Astrocyte (in vitro differentiated cells and primary cell): ENCODE measurements at regions not wholly inside any gene's neighbourhood (a gene's known extent, or its start where the extent isn't known, plus 50 kb on each side); places are given as distances from the start of the nearest gene placed in this dataset.

Experiments used
- DNase-seq: peaks from one replicate; pipeline ENCODE4 v3.0.0-alpha.2; 2010; ENCODE audit warnings: low read depth
- FAIRE-seq: peaks from 2 replicates; lab custom pipeline; 2011; peaks lifted over from hg19 to GRCh38; lab: Jason Lieb, UNC
- H2AFZ ChIP-seq: 2 replicates; pipeline ENCODE4 v1.6.0; 2012; ENCODE audit warnings: low read depth, low read length, inconsistent platforms
- H3K27ac ChIP-seq: 2 replicates; pipeline ENCODE4 v1.5.1; 2011; ENCODE audit warnings: low read depth, low read length, inconsistent platforms
- H3K27me3 ChIP-seq: 2 replicates; pipeline ENCODE4 v1.6.0; 2011; ENCODE audit warnings: low read length, inconsistent platforms; ENCODE audit not compliant: insufficient read depth
- H3K36me3 ChIP-seq: 2 replicates; pipeline ENCODE4 v1.5.1; 2011; ENCODE audit warnings: low read length, inconsistent platforms; ENCODE audit not compliant: insufficient read depth
- H3K4me1 ChIP-seq: 2 replicates; pipeline ENCODE4 v1.5.1; 2011; ENCODE audit warnings: low read length, inconsistent platforms; ENCODE audit not compliant: insufficient read depth
- H3K4me2 ChIP-seq: 2 replicates; pipeline ENCODE4 v1.6.0; 2012; ENCODE audit warnings: low read length, inconsistent platforms
- H3K4me3 ChIP-seq: 2 replicates; pipeline ENCODE4 v1.5.1; 2011; ENCODE audit warnings: low read depth, mild to moderate bottlenecking, low read length, inconsistent platforms; ENCODE audit not compliant: insufficient read depth
- H3K79me2 ChIP-seq: 2 replicates; pipeline ENCODE4 v1.6.0; 2012; ENCODE audit warnings: mild to moderate bottlenecking, low read length, inconsistent platforms; ENCODE audit not compliant: insufficient read depth
- H3K9ac ChIP-seq: 2 replicates; pipeline ENCODE4 v1.6.0; 2012; ENCODE audit warnings: mild to moderate bottlenecking, low read length, inconsistent platforms
- H3K9me3 ChIP-seq: 2 replicates; pipeline ENCODE4 v1.5.1; 2012; ENCODE audit warnings: low read depth, mild to moderate bottlenecking, low read length, inconsistent platforms; ENCODE audit not compliant: insufficient read depth
- H4K20me1 ChIP-seq: 2 replicates; pipeline ENCODE4 v1.6.0; 2012; ENCODE audit warnings: low read length, inconsistent platforms; ENCODE audit not compliant: insufficient read depth
- H3K27ac Mint-ChIP-seq: one replicate; pipeline ENCODE4 v1.8.0; 2021; ENCODE audit warnings: mild to moderate bottlenecking, mixed read lengths; ENCODE audit not compliant: unreplicated experiment
- H3K27me3 Mint-ChIP-seq: one replicate; pipeline ENCODE4 v1.8.0; 2021; ENCODE audit warnings: low read depth, mixed read lengths; ENCODE audit not compliant: unreplicated experiment
- H3K36me3 Mint-ChIP-seq: one replicate; pipeline ENCODE4 v1.8.0; 2021; ENCODE audit warnings: low read depth, mixed read lengths; ENCODE audit not compliant: unreplicated experiment
- H3K4me1 Mint-ChIP-seq: one replicate; pipeline ENCODE4 v1.8.0; 2021; ENCODE audit warnings: low read depth, mixed read lengths; ENCODE audit not compliant: unreplicated experiment
- H3K4me3 Mint-ChIP-seq: one replicate; pipeline ENCODE4 v1.8.0; 2021; ENCODE audit warnings: mild to moderate bottlenecking, moderate library complexity, mixed read lengths; ENCODE audit not compliant: unreplicated experiment
- H3K9me3 Mint-ChIP-seq: one replicate; pipeline ENCODE4 v1.8.0; 2021; ENCODE audit warnings: mild to moderate bottlenecking, mixed read lengths; ENCODE audit not compliant: unreplicated experiment
- EZH2 ChIP-seq: IDR thresholded peaks from 2 replicates; pipeline ENCODE4 v1.6.1; 2012; ENCODE audit warnings: mild to moderate bottlenecking, low read length, inconsistent platforms; ENCODE audit not compliant: insufficient read depth
- TF ChIP-seq, protein P1 (sequence below): IDR thresholded peaks from 2 replicates; pipeline ENCODE4 v1.5.1; 2011; ENCODE audit warnings: low read depth, mild to moderate bottlenecking, inconsistent platforms, low read length, moderate library complexity; ENCODE audit not compliant: insufficient read depth

DNA sequence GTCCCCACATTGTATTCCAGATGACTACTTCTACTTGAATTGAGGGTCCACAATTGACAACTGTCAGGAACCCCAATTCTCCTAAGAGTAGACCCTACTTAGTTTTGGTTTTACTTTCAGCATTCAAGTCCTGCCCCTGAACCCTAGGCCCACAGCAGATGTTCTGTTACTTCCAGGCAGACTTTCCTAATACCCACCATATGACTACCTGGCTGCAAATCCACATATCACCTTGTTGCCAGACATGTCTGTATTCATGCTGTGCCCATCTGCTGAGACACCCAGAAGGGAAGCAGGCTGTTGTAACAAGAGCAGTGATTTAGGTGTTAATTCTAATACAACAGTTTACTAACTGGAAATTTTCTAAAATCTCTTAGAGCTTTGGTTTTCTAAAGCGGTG, 235.1 kb upstream of the CCDC54 start:
- Histone ChIP-seq H3K27ac (no peak overlapping the region), H3K4me1 (no peaks in the 10 kb centered on the region), H3K9me3 (no peaks in the 10 kb centered on the region), H3K4me3 (no peak overlapping the region), H2AFZ (no peak overlapping the region), H3K4me2 (no peak overlapping the region), H3K36me3 (no peaks in the 10 kb centered on the region), H3K79me2 (no peaks in the 10 kb centered on the region), H3K27me3 (no peaks in the 10 kb centered on the region), H3K9ac (no peak overlapping the region), H4K20me1 (no peaks in the 10 kb centered on the region)
- H3K4me3 Mint-ChIP-seq: no peak overlapping the region
- DNase-seq (no peak), FAIRE-seq (no peak)
- peaks cover 8% of the 10 kb centered on the region for H3K4me1 Mint-ChIP-seq
- peaks cover 2% of the 10 kb centered on the region for H3K36me3 Mint-ChIP-seq
- H3K27ac Mint-ChIP-seq: no peak overlapping the region
- no peak for TF ChIP-seq EZH2
- TF ChIP-seq, protein P1, sequence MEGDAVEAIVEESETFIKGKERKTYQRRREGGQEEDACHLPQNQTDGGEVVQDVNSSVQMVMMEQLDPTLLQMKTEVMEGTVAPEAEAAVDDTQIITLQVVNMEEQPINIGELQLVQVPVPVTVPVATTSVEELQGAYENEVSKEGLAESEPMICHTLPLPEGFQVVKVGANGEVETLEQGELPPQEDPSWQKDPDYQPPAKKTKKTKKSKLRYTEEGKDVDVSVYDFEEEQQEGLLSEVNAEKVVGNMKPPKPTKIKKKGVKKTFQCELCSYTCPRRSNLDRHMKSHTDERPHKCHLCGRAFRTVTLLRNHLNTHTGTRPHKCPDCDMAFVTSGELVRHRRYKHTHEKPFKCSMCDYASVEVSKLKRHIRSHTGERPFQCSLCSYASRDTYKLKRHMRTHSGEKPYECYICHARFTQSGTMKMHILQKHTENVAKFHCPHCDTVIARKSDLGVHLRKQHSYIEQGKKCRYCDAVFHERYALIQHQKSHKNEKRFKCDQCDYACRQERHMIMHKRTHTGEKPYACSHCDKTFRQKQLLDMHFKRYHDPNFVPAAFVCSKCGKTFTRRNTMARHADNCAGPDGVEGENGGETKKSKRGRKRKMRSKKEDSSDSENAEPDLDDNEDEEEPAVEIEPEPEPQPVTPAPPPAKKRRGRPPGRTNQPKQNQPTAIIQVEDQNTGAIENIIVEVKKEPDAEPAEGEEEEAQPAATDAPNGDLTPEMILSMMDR: no peak
- H3K9me3 Mint-ChIP-seq: peaks cover 1% of the 10 kb centered on the region
- H3K27me3 Mint-ChIP-seq: no peaks in the 10 kb centered on the region

DNA sequence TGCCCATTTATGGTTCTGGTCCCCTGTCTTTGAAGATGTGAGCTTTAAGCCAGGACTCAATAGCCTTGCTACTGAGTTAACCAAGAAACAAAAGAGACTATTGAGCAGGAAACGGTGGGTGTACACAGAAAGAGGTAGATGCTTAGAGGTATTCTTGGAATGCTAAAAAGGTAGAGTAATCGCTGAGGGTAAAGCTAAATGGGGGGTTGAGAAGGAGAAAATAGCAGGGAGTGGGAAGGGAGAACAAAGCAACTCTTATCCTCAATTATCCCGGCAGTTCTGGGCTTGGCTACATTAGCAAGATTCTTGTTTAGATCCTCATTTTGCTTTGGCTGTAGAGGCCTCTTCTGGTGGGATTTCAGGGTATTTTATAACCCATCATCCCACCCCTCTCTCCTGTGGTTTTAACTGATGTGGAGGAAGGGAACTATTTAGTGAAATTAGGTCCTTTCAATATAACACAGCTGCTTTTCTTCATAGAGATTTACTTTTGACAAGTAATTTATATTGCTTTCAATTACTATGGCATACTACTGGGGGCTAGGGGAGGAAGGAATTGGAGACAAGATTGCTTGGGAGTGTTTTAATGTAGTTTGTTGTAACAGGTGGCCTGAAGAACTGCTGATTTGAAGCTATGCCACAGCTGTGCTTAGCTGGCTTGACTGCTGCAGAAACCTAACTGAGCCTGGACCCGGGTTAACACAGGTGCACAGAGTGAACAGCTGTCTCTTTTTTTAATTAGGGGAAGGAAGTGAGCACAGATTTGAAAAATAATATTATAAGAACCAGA, 234.3 kb upstream of the CCDC54 start:
- no peak overlapping the region for H3K4me3 ChIP-seq
- TF ChIP-seq, protein P1: no peak
- TF ChIP-seq EZH2: no peak
- Mint-ChIP-seq H3K4me3 (no peak overlapping the region), H3K36me3 (peaks cover 2% of the 10 kb centered on the region), H3K4me1 (peaks cover 8% of the 10 kb centered on the region), H3K27ac (no peak overlapping the region), H3K27me3 (no peaks in the 10 kb centered on the region), H3K9me3 (peaks cover 1% of the 10 kb centered on the region)
- no peaks in the 10 kb centered on the region for H4K20me1 ChIP-seq
- H3K27me3 ChIP-seq: no peaks in the 10 kb centered on the region
- no peak for DNase-seq
- no peak overlapping the region for H3K9ac ChIP-seq
- H3K36me3 ChIP-seq: no peaks in the 10 kb centered on the region
- FAIRE-seq: no peak
- peak overlapping the region; percentile 13 for H2AFZ ChIP-seq
- H3K79me2 ChIP-seq: no peaks in the 10 kb centered on the region
- no peak overlapping the region for H3K4me2 ChIP-seq
- no peaks in the 10 kb centered on the region for H3K4me1 ChIP-seq
- H3K9me3 ChIP-seq: no peaks in the 10 kb centered on the region
- H3K27ac ChIP-seq: no peak overlapping the region

DNA sequence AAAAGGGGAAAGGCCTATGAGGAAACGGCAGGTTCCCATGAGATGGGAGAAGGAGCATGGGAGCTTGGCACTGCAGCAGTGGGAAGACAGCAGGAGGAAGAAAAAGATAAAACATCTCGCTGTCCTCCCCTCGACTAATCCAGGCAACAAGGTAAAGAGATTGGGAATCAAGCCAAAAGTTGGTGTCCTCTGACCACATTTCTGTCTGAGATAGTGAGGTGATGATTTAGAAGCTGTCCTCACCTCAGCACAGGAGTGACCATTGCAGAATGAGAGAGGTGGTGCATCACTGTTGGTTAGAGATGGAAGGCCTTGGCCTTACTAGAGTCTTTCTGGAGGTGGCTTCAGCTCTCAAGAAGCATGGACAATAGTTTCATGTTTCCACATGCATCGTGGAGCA, 226.6 kb upstream of the CCDC54 start:
- H3K79me2 ChIP-seq: no peaks in the 10 kb centered on the region
- no peak overlapping the region for H3K4me3 ChIP-seq
- no peaks in the 10 kb centered on the region for H3K4me1 ChIP-seq
- H3K4me2 ChIP-seq: no peak overlapping the region
- no peaks in the 10 kb centered on the region for H4K20me1 ChIP-seq
- H3K27me3 Mint-ChIP-seq: no peaks in the 10 kb centered on the region
- H3K9me3 ChIP-seq: no peaks in the 10 kb centered on the region
- H3K27ac Mint-ChIP-seq: no peak overlapping the region
- H3K36me3 ChIP-seq: no peaks in the 10 kb centered on the region
- FAIRE-seq (no peak), DNase-seq (no peak)
- H3K36me3 Mint-ChIP-seq: no peaks in the 10 kb centered on the region
- H3K9ac ChIP-seq: no peak overlapping the region
- H2AFZ ChIP-seq: no peak overlapping the region
- H3K4me3 Mint-ChIP-seq: no peak overlapping the region
- no peak overlapping the region for H3K27ac ChIP-seq
- no peaks in the 10 kb centered on the region for H3K4me1 Mint-ChIP-seq
- peaks cover 5% of the 10 kb centered on the region for H3K9me3 Mint-ChIP-seq
- no peaks in the 10 kb centered on the region for H3K27me3 ChIP-seq
- TF ChIP-seq, protein P1: no peak
- TF ChIP-seq EZH2: no peak
